ENCODE measurements at regions not wholly inside any gene's neighbourhood (a gene's known extent, or its start where the extent isn't known, plus 50 kb on each side); places are given as distances from the start of the nearest gene placed in this dataset.

GRCh38 chr10:60663850-60664249 lies 114.4 kb upstream of the CDK1 start:
- no peak for DNase-seq

DNA sequence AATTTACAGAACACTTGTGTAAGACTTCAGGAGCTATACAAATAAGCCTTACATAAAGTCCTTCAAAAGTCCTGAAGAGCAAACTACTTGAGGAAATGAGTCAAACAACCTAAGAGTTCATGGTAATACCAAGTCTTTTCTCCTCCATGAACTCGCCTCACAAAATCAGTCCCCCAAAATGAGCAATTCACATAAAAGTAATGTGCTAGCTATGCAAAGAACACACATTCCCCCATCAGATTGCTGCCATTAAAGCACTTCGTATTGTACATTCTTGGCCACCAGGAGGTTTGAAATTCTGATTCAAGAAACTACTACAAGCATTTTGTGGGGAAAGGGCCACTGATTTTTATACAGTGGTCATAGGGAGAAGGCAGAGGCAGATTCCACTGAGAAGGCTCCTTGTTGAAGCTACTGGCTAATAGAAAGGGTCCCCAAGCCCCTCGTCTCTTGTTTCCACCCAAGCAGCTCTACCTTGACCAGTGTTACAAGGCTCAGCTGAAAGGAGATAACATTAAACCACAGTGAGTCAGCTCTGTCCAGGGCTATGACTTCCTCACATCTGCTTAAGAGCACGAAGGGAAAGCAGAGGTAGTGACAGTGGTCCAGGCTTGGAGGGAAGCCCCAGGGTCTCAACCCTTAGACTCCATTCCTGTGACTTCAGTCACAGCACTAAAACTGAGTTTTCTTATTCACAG lies 115.2 kb upstream of the CDK1 start:
- peak; percentile 35 for DNase-seq

- no peak for DNase-seq
These were observed 116.6 kb upstream of the CDK1 start for GRCh38 chr10:60661637-60662036.

DNA sequence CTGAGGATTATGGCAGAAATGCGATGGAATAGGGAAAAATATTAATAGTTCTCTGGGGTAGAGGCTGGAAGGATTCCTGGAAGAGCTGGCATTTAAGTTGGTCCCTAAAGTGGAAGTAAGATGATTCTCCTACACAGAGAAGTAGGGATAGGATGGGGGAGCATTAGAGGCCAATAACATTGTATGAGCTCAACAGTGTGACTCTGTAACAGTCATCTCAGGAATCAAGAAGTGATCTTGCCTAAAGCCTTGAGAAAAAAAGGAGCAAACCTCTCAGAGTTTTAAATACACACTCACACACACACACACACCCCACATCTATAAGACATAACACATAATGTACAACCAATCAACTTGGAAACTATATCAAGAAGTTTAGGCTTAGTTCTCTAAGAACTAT lies 117.7 kb upstream of the CDK1 start:
- no peak for DNase-seq

- peak; percentile 12 for DNase-seq
These were observed 123.3 kb upstream of the CDK1 start for GRCh38 chr10:60654813-60655464.

DNA sequence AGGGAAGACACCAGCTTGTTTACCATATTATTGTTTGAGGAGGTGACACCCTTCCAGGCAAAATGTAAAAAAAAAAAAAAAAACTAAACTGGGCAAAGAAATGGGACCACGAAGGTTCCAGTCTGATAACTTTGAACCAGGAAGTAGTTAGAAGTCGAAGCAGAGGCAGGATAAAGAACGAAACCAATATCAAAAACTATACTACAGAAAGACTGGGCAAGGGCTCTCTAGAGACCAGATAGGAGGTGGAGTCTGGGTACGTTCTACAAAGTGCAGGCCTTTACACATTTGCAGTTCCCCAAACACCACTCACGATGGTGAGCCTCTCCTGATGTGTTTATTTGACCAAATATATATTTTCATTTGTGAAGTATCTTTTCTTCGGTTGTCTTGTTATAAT lies 125.7 kb upstream of the CDK1 start:
- DNase-seq: no peak

GRCh38 chr10:60650378-60650800 lies 127.9 kb upstream of the CDK1 start:
- no peak for DNase-seq

DNA sequence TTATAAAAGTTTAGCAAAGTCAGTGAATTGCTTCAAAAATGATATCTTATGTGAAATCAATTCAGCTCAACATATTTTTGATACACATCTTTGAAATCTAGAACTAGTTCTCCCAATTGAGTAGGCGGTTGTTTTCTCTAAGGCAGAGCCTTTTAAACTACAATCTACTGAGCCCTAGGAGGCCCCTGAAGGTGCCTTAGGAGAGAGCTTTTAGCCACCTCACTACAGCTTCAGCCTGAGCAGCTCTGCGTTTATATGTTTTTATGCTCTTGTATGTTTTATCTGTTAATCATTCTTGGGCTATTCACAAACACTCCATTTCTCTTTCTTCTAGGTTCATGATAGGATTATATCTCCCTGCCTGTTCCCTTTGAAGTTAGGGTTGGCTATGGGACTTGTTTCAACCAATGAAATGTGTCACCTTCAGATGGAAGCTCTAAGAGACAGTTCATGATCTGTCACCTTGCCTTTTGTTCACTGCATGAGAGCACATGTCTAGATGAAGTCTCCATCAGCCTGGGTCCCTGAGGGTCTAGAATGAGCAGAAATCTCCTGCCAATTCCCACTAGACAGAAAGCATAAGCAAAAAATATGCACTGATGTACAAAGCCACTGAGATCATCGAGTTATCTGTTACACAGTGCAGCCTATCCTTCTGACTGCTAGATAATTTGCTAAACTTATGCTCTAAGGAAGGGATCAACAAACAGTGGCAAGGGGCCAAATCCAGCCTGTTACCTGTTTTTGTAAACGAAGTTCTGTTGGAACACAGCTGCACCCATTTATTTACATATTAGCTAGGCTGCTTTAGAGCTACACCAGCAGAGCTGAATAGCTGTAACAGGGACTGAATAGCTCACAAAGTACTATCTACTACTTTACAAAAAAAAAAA lies 128.5 kb upstream of the CDK1 start:
- no peak for DNase-seq

DNA sequence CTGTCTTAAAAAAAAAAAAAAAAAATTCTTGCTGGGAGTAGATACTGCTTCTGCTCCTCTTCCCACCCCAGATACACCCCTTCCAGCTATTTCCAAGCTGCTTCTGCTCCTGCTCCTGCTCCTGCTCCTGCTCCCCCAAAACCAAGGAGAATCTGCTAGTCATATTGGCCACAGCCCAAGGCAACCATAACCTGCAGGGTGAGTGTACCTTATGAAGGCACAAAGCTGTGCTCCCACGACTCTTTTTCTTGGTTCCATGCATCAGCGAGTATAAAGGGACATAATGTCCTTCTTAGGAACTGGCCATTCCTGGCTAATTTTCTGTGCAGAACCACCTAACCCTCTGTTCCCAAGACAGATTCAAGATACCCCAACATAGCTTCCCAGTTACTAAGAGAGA lies 129.5 kb upstream of the CDK1 start:
- no peak for DNase-seq

DNA sequence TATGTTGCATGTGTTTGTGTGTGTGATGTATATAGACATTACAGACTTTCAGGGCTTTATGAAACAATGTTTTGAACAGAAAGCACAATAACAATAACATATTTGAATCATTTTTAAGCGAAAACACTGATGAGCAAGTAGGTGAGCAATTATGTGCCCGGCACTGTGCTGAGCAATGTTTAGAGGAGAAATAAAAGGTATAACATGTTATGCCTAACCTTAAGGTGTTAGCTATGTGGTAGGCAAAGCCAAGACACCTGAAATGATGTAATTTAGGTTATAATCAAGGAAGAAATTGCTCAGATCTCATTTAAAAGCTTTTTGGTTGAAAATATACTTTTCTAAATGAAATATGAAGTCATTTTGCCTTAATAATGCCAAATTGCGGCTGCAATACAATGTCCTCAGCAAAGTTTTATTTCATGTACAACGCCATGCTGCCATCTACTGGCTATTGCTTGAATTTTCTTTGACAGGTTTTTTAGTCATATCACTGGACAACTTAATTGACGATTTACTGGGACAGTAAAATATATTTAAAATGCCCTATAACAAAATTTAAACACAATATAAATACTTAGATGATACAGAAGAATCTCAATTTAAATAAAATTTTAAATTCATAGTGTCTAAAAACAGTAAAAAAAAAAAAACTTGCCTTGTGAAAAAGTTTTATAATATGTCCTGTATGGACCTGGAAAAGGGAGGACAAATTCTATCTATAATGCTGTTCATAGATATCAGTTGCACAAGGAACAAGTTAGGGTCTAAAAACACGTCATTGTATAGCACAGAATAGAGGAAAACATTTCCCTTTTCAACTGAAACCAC lies 131.1 kb upstream of the CDK1 start:
- DNase-seq: peak; percentile 76

GRCh38 chr10:60645980-60646379 lies 132.3 kb upstream of the CDK1 start:
- no peak for DNase-seq

GRCh38 chr10:60644436-60645130 lies 133.7 kb upstream of the CDK1 start:
- no peak for DNase-seq

GRCh38 chr10:60643874-60644273 lies 134.4 kb upstream of the CDK1 start:
- DNase-seq: no peak

DNA sequence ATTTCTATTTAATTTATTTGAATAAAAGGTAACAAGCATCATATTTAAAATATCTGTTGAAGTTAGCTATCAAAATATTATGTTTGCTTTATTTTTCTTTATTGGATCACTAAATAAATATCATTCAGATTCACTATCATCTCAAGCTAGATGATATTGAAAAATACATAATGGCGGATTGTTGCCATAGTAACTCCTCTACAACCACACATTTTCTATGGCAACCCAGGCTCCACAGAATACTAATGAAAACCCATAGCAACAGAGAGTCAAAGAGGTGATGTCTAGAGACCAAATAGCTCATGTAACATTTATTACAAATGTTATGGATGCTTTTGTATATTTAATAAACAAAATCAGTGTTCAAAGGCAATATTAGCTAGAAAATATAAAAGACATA lies 148.9 kb upstream of the CDK1 start:
- no peak for DNase-seq

- DNase-seq: no peak
These were observed 150.2 kb upstream of the CDK1 start for GRCh38 chr10:60627778-60628748.

GRCh38 chr10:60626037-60626436 lies 152.2 kb upstream of the CDK1 start:
- no peak for DNase-seq

DNA sequence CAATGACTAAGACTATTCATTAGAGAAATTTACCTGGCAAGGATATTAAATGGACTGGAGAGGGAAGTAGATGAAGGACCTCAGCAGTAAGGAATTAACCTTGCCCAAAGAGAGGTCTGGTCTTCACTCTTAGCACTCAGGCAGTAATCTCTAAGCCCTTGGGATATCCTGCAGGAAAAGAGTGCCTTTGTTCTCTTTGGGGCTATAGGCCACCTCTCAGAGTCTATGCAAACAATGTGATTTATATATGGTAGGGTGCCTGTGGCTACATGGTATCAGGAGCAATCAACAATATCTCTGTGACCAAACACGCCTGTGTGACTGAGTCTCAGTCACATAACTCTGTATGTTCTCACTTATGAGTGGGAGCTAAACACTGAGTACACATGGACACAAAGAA lies 154.7 kb upstream of the CDK1 start:
- no peak for DNase-seq

DNA sequence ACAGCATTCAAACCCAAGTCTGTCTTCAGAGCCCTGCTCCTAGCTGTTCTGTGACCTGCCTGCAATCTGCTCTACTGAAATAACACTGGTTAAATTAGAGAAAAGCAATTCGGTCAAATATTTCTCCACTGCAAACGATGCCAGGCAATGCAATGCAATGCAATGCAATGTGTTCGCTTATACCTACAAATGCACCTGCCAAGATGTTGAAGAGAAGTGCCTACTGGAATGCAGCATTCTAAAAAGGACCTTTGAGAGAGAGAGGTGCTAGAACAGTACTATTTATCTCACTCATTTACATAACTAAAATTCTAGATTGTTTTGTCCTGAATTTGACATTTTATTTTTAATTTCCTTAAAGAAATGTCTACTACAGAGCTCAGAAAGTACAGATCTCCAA lies 157.3 kb upstream of the CDK1 start:
- no peak for DNase-seq

- DNase-seq: no peak
These were observed 159.4 kb upstream of the CDK1 start for GRCh38 chr10:60618861-60619260.

DNA sequence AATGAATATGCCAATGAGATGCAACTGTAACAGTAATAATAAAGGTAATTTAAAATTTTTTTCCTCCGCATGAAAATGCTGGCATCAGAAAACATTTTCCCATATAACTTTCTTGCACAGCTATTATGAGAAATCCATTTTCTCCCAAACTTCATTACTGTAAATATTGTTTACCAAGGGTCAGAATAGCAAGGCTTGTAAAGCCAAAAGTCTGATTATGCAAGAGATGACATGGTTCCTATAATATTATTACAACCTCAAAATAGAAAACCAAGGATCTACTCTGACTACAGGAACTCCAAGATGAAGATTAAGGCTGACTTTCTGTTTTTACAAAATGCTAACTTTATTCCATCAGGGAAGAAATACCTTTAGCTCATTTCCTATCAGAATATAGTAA lies 162.7 kb upstream of the CDK1 start:
- no peak for DNase-seq

- DNase-seq: no peak
These were observed 163.9 kb upstream of the CDK1 start for GRCh38 chr10:60614363-60614762.

Data from hematopoietic multipotent progenitor cell treated with erythropoietin and hydrocortisone succinate and interleukin-3 and kit ligand, for 8 days (in vitro differentiated cells).